HG02938 (cell line): ENCODE measurements at regions not wholly inside any gene's neighbourhood (a gene's known extent, or its start where the extent isn't known, plus 50 kb on each side); places are given as distances from the start of the nearest gene placed in this dataset.

Source experiments
- ATAC-seq: cut with Tn5 transposase; IDR thresholded peaks from one replicate; pipeline ENCODE4 v1.9.1; 2021; ENCODE audit warnings: mild to moderate bottlenecking, moderate library complexity; ENCODE audit not compliant: unreplicated experiment

DNA sequence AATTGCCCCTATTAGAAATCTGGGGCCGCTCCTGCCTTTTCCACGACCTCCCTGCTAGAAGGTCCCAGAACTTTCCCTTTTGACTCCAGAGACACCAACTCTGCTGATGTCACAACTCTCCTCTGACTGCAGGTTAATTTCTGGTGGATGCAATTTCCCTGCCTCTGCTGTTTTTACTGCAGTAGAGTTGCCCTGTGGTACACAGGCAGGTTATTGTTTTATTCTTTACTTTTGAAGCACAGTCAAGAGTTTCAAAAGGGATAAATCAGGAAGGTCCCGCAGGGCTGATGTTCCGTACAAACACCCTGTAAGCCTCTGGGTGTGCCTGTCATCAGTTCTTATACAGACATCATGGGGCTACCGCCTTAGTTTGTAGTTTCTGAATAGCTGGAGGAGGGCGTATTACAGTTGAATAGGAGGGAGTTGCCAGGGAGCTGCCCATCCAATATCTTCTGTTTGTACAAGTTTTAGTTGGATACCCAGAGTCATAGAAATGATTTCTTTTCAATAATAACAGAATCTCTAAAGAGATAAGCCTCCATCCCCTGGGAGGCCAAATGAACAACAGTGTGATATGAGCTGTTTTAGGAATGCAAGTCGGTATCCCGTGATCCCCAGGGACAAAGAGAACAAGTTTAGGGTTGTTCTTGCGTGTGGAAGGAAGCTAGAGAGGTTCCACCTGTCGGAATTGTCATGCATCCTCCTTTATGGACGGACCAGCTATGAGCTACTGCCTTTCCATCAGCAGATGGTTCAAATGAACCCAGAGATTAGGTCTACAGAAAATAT is 108.4 kb upstream of the COPS8 start:
- ATAC-seq: no peak

GRCh38 chr2:236977852-236978398 is 107.8 kb upstream of the COPS8 start:
- ATAC-seq: no peak

GRCh38 chr2:236979664-236980063 is 106.0 kb upstream of the COPS8 start:
- no peak for ATAC-seq

DNA sequence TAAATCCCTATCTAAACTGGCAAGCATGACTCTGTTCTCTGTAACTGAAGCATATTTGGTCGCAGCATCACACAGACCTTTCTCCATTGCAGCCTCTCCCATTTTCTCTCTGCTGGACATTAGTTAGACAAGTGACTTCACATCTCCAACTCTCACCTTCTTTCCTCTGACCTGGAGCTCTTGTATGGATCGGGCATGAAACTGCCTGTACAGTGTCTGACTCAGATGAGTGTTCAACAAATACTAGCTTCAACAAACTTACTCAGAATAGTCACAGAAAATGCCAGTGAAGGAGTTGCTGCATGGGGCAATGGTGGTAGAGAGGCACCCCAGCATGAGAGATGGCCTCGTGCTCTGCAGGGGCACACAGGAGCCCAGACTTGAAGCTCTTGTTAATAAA is 104.7 kb upstream of the COPS8 start:
- ATAC-seq: no peak

DNA sequence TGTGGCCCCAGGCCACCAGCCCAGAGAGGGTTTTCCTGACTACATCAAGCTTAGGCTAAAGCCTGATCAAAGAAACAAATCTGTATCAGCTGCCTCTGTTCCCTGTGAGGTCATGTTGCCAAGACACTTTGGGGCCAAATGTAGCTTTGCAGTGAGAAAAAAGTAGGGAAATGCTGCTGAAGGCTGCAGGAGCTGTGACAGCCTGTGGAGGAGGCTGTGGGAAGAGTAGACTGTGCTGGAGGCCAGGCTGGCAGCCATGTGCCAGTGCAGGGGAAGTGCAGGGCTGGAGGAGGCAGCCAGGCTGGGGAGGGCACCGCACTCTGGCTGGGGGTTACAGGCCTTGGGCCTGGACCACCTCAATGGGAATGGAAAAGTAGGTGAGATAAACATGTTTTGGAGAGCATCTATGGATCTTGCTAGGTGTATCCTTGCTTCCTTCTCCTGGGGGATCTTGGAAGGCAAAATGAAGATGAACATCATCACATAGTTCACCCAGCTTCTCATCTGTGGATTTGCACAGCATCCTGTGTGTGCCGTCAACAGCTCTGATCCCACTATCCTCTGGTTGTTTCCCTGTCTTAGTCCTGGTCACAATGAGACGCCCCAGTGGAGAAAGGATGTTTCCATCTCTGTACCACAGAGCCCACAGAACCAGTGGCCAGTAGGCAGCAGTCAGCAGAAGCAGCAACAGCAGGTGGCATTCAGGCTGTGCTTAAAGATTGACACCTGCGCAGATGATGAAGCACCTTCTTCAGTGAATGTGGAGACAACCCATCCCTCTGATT is 103.8 kb upstream of the COPS8 start:
- ATAC-seq: no peak

GRCh38 chr2:236982693-236983455 is 102.8 kb upstream of the COPS8 start:
- no peak for ATAC-seq

DNA sequence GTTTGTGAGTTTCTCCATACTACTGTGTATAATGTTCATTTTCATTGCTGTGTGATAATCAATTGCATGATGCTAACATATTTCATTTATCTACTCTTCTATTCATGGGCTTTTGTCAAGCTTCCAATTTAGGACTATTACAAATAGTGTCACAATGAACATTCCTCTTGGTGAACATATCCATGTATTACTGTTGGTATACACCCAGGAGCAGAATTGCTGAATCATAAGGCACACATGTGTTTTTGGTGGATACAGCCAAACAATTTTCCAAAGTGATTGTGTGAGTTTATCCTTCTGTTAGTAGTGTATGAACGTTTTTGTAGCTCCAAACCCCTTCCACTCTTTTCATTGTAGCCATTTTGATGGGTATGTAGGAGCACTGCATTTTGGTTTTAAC is 101.6 kb upstream of the COPS8 start:
- ATAC-seq: no peak

DNA sequence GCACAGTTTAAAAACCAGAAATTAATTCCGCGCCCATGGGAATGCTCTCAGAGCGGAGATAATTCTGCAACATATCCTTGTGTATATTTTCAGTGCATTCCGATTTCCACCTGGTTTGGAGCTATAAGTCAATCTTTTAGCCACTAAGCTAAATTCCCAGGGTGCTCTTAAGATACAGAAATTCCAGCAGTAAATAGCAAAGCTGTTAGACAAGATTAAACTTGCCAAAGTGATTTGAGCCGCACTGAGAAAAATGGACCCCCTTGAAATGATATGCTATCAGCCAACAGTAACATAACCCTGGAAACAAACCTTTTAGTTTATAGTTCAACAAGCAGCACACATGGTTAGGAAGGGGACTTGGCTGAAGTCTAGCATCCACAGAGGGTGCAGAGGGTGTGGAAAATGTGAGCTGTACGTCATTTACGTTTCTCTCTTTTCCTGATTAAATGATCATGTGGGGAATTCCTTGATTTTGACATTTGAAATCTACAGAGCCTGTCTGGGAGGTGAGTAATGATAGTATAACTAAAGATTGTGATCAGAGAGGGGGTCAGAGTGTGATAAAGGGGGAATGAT is 99.8 kb upstream of the COPS8 start:
- ATAC-seq: no peak

GRCh38 chr2:236986524-236987330 is 99.0 kb upstream of the COPS8 start:
- ATAC-seq: no peak

- no peak for ATAC-seq
Measured at GRCh38 chr2:236988216-236988615, 97.5 kb upstream of the COPS8 start.

- no peak for ATAC-seq
Measured at GRCh38 chr2:236988690-236989624, 96.7 kb upstream of the COPS8 start.

DNA sequence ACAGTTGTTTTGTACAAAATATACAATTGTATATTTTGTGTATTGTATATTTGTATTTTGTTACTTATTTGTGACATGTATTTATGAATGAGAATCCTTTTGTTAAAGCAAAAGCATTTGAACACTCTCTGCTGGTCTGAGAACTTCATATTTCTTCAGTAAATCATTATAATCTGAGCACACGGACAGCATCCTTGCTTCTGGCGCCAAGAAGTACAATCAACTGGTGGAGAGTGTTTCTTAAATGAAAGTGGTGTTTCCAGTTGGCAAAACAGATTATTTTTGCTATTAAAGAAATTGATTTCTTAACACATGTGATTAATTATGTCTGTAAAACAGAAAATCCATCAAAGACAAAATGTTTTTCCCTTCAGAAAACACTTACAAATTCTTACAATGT is 95.1 kb upstream of the COPS8 start:
- ATAC-seq: no peak

DNA sequence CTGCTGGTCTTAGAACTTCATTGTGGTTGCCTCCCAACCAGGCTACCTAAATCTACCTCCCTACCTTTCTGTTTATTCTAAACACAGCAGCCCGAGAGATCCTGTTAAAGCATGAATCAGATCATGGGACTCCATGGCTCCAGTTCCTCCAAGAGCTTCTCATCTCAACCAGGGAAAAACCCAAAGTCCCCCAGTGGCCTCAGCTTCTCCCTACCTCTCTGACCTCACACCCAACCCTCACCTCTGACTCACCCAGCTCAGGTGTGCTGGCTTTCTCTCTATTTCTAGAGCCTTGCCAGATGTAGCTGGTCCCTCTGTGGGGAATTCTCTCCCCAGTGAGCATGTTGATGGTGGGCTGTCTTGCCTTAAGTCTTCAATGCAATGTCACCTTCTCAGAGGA is 93.8 kb upstream of the COPS8 start:
- ATAC-seq: no peak

GRCh38 chr2:236993286-236993685 is 92.4 kb upstream of the COPS8 start:
- ATAC-seq: no peak

GRCh38 chr2:236994361-236994760 is 91.3 kb upstream of the COPS8 start:
- no peak for ATAC-seq

DNA sequence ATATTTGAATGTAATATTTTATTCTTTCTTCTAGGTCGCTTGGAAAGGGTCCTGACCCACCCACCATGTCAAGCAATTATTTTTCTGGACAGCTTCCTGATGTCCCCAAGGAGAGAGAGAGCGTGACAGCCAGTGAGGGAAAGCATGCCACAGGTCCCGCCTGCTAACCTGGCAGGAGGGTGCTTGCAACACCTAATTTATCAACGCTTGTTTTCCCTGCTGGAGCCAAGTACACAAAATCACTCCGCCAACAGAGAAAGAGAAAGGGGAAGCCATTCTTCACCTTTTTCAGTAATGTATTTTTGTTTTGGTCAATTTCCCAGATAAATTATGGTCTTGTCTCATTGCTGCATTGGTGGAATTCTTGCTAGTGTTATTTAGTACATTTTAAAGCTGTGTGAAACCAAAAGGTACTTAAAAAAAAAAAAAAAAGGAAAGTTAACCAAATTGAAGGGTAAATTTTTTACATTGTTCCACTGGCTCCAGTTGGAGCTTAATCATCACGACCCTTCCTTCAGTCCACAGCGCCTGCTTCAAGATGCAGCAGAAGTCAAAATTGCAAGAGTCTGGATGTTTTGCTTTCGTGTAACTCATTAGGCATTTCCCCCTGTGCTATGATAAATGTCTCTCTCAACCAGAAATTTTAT is 88.5 kb upstream of the COPS8 start:
- ATAC-seq: no peak

- ATAC-seq: no peak
Measured at GRCh38 chr2:236998236-236998635, 87.5 kb upstream of the COPS8 start.

- no peak for ATAC-seq
Measured at GRCh38 chr2:236998758-236999157, 86.9 kb upstream of the COPS8 start.

DNA sequence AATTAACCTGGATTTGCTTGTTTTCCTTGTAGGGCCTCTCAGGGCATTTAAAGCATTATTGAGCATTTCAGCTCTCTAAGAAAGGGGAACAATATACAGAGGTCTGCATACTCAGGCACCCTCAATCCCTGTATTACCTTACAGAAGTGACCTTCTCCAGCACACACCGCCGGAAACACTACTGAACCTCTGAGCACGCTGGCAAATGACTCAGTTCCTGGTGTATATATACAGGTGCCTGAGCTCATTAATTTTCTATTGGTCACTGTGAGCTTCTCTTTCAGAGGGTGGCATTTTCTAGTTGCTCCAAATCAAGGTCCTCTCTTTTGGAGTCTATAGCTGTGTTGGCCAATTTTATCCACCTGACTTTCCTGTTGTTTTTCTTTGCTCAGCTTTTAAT is 85.2 kb upstream of the COPS8 start:
- no peak for ATAC-seq
